ENCODE measurements at regions not wholly inside any gene's neighbourhood (a gene's known extent, or its start where the extent isn't known, plus 50 kb on each side); places are given as distances from the start of the nearest gene placed in this dataset.

- no peak for TF ChIP-seq SKIL (IDR thresholded peaks at IDR 0.05; ENCODE audit: low read depth, poor library complexity, severe bottlenecking)
- TF ChIP-seq CREM (IDR thresholded peaks at IDR 0.05; ENCODE audit: low read depth) = no peak
- no peak for TF ChIP-seq POLR2A (IDR thresholded peaks at IDR 0.05; ENCODE audit: low read depth, low read length)
- no peak for TF ChIP-seq NRF1 (conservative IDR thresholded peaks at IDR 0.05; ENCODE audit: low read depth, low read length)
- TF ChIP-seq MYC (IDR thresholded peaks at IDR 0.05; ENCODE audit: insufficient read depth, insufficient read length, insufficient replicate concordance, low read length, severe bottlenecking) = no peak
- no peak for TF ChIP-seq SUZ12 (IDR thresholded peaks at IDR 0.05; ENCODE audit: unreplicated experiment)
Measured at GRCh38 chr2:114108824-114109416, 219.0 kb downstream of the ACTR3 start (continued).

- 0% methylated on average over 1 of the region's 1 CpG for WGBS (ENCODE audit: insufficient coverage, insufficient replicate concordance, low lambda C conversion rate, missing lambda C conversion rate)
Measured at GRCh38 chr2:114111329-114111728, 221.4 kb downstream of the ACTR3 start.

More at GRCh38 chr2:114111329-114111728, 221.4 kb downstream of the ACTR3 start:
- SMC1A ChIA-PET (ENCODE audit: uncharacterized antibody, unreplicated experiment) = no interaction called here
- no peak for FAIRE-seq
- intact Hi-C loops (cut with micrococcal nuclease; ENCODE audit: unreplicated experiment) = no loop called here
- Histone ChIP-seq H3K4me3 (no peak overlapping the region), H2AFZ (ENCODE audit: control insufficient read depth, low read depth, low read length) (no peak overlapping the region), H3K36me3 (ENCODE audit: control insufficient read depth in 2 of 2, insufficient read depth in 2 of 2, low read length in 1 of 2) (no peaks in the 10 kb centered on the region), H3K4me2 (ENCODE audit: control insufficient read depth, insufficient read depth) (no peak overlapping the region), H3K4me1 (ENCODE audit: control insufficient read depth, insufficient read depth, low read length) (no peaks in the 10 kb centered on the region), H3K79me2 (ENCODE audit: control insufficient read depth, insufficient read depth, low read length) (no peaks in the 10 kb centered on the region), H3K27ac (ENCODE audit: control insufficient read depth, insufficient read depth) (no peak overlapping the region), H3K9ac (ENCODE audit: control insufficient read depth, insufficient read depth, low read length) (no peak overlapping the region), H4K20me1 (ENCODE audit: control insufficient read depth, insufficient read depth) (no peaks in the 10 kb centered on the region), H3K9me3 (replicated peaks; ENCODE audit: control insufficient read depth, insufficient read depth, low read length) (no peaks in the 10 kb centered on the region), H3K27me3 (replicated peaks in 1 of 2; ENCODE audit: control insufficient read depth in 2 of 2, insufficient read depth in 2 of 2, low read length in 1 of 2) (no peaks in the 10 kb centered on the region)
- no peak for ATAC-seq
- POLR2A ChIA-PET = no interaction called here
- no TSS peak for BruUV-seq (replicated peaks)
- in situ Hi-C loops (cut with MboI) = no loop called here
- CTCF ChIA-PET = no interaction called here
- no peak for DNase-seq (ENCODE audit: low read depth, low spot score)
- RAD21 ChIA-PET (ENCODE audit: unreplicated experiment) = no interaction called here
- no peak for TF ChIP-seq SUPT20H (IDR thresholded peaks at IDR 0.05; ENCODE audit: borderline replicate concordance, control insufficient read depth, low read depth, low read length)
- TF ChIP-seq, protein P1, sequence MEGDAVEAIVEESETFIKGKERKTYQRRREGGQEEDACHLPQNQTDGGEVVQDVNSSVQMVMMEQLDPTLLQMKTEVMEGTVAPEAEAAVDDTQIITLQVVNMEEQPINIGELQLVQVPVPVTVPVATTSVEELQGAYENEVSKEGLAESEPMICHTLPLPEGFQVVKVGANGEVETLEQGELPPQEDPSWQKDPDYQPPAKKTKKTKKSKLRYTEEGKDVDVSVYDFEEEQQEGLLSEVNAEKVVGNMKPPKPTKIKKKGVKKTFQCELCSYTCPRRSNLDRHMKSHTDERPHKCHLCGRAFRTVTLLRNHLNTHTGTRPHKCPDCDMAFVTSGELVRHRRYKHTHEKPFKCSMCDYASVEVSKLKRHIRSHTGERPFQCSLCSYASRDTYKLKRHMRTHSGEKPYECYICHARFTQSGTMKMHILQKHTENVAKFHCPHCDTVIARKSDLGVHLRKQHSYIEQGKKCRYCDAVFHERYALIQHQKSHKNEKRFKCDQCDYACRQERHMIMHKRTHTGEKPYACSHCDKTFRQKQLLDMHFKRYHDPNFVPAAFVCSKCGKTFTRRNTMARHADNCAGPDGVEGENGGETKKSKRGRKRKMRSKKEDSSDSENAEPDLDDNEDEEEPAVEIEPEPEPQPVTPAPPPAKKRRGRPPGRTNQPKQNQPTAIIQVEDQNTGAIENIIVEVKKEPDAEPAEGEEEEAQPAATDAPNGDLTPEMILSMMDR (IDR thresholded peaks at IDR 0.05 in 2 of 3, conservative IDR thresholded peaks at IDR 0.05 in 1 of 3; ENCODE audit: control insufficient read depth in 2 of 3, extremely low read depth in 1 of 3, insufficient read depth in 1 of 3, low read depth in 3 of 3, low read length in 3 of 3) = no peak
- no peak for TF ChIP-seq E2F8 (IDR thresholded peaks at IDR 0.05; ENCODE audit: low read depth, partially characterized antibody)
- TF ChIP-seq WRNIP1 (IDR thresholded peaks at IDR 0.05; ENCODE audit: borderline replicate concordance, low read depth, low read length) = no peak
- TF ChIP-seq, protein P2, sequence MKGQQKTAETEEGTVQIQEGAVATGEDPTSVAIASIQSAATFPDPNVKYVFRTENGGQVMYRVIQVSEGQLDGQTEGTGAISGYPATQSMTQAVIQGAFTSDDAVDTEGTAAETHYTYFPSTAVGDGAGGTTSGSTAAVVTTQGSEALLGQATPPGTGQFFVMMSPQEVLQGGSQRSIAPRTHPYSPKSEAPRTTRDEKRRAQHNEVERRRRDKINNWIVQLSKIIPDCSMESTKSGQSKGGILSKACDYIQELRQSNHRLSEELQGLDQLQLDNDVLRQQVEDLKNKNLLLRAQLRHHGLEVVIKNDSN (IDR thresholded peaks at IDR 0.05; ENCODE audit: borderline replicate concordance, extremely low read length, insufficient read depth, low read depth, low read length) = no peak
- no peak for TF ChIP-seq SMAD5 (IDR thresholded peaks at IDR 0.05; ENCODE audit: low read depth)
- no peak for TF ChIP-seq JUNB (IDR thresholded peaks at IDR 0.05)
